ENCODE measurements at regions not wholly inside any gene's neighbourhood (a gene's known extent, or its start where the extent isn't known, plus 50 kb on each side); places are given as distances from the start of the nearest gene placed in this dataset.

- TF ChIP-seq CTCF (IDR thresholded peaks at IDR 0.05; ENCODE audit: insufficient read depth, low read length, poor library complexity, severe bottlenecking): no peak
- no peak for TF ChIP-seq EZH2phosphoT487 (conservative IDR thresholded peaks at IDR 0.05; ENCODE audit: low read length)
Measured at GRCh38 chr2:33796511-33796910, 197.4 kb upstream of the FAM98A start.

Measured in SU-DHL-6 (cell line).